Neural progenitor cell (in vitro differentiated cells): ENCODE measurements at regions not wholly inside any gene's neighbourhood (a gene's known extent, or its start where the extent isn't known, plus 50 kb on each side); places are given as distances from the start of the nearest gene placed in this dataset.

Source experiments
- DNase-seq: peaks from one replicate; pipeline ENCODE4 v3.0.0-alpha.2; 2016; ENCODE audit warnings: low spot score
- H2AFZ ChIP-seq: fragments of 200-600 bp; sonication (generic); replicated peaks from 2 replicates; pipeline ENCODE4 v1.6.1; 2016; ENCODE audit warnings: antibody characterized with exemption
- H3F3A ChIP-seq: fragments of 200-600 bp; sonication (generic); 2 replicates; pipeline ENCODE4 v1.6.1; 2016; ENCODE audit warnings: antibody characterized with exemption, low read depth
- H3K27ac ChIP-seq: fragments of 200-600 bp; sonication (generic); 2 replicates; pipeline ENCODE4 v1.5.1; 2016; ENCODE audit warnings: mild to moderate bottlenecking
- H3K27me3 ChIP-seq: fragments of 200-600 bp; sonication (generic); 2 replicates; pipeline ENCODE4 v1.6.1; 2016; ENCODE audit warnings: mild to moderate bottlenecking, moderate library complexity
- H3K36me3 ChIP-seq: fragments of 200-600 bp; sonication (generic); 2 replicates; pipeline ENCODE4 v1.5.1; 2016
- H3K4me1 ChIP-seq: fragments of 200-600 bp; sonication (generic); 2 replicates; pipeline ENCODE4 v1.6.1; 2016; ENCODE audit warnings: mixed run types
- H3K4me2 ChIP-seq: fragments of 200-600 bp; sonication (generic); 2 replicates; pipeline ENCODE4 v1.6.1; 2016
- H3K4me3 ChIP-seq: fragments of 200-600 bp; sonication (generic); 2 replicates; pipeline ENCODE4 v1.5.1; 2016
- H3K79me2 ChIP-seq: fragments of 200-600 bp; sonication (generic); 2 replicates; pipeline ENCODE4 v1.6.1; 2016; ENCODE audit warnings: low read depth
- H3K9ac ChIP-seq: fragments of 200-600 bp; sonication (generic); 2 replicates; pipeline ENCODE4 v1.6.1; 2016
- H3K9me3 ChIP-seq: fragments of 200-600 bp; sonication (generic); 2 replicates; pipeline ENCODE4 v1.5.1; 2016; ENCODE audit warnings: low read depth
- H4K20me1 ChIP-seq: fragments of 200-600 bp; sonication (generic); 2 replicates; pipeline ENCODE4 v1.6.1; 2016; ENCODE audit warnings: low read depth
- H3K27ac Mint-ChIP-seq: 3 replicates; pipeline ENCODE4 v1.8.0; 2021; ENCODE audit warnings: mixed read lengths
- H3K27me3 Mint-ChIP-seq: 2 replicates; pipeline ENCODE4 v1.8.0; 2022; ENCODE audit warnings: low read depth, mild to moderate bottlenecking, inconsistent platforms, moderate library complexity, mixed read lengths; ENCODE audit not compliant: insufficient read depth
- H3K36me3 Mint-ChIP-seq: 3 replicates; pipeline ENCODE4 v1.8.0; 2021; ENCODE audit warnings: mixed read lengths
- H3K4me1 Mint-ChIP-seq: 3 replicates; pipeline ENCODE4 v1.8.0; 2021; ENCODE audit warnings: mixed read lengths
- H3K4me3 Mint-ChIP-seq: 3 replicates; pipeline ENCODE4 v1.8.0; 2021; ENCODE audit warnings: mild to moderate bottlenecking, moderate library complexity, mixed read lengths
- H3K9me3 Mint-ChIP-seq: 3 replicates; pipeline ENCODE4 v1.8.0; 2020; ENCODE audit warnings: mixed read lengths
- EZH2 ChIP-seq: fragments of 200-600 bp; sonication (generic); IDR thresholded peaks from 2 replicates; pipeline ENCODE4 v1.6.1; 2017; ENCODE audit warnings: antibody characterized with exemption, mild to moderate bottlenecking, moderate library complexity
- EZH2phosphoT487 ChIP-seq: fragments of 200-600 bp; sonication (generic); IDR thresholded peaks from 2 replicates; pipeline ENCODE4 v1.6.1; 2017; ENCODE audit warnings: antibody characterized with exemption
- TF ChIP-seq, protein P1 (sequence below): fragments of 200-600 bp; sonication (generic); IDR thresholded peaks from 2 replicates; pipeline ENCODE4 v1.5.1; 2017; ENCODE audit warnings: antibody characterized with exemption, mild to moderate bottlenecking

DNA sequence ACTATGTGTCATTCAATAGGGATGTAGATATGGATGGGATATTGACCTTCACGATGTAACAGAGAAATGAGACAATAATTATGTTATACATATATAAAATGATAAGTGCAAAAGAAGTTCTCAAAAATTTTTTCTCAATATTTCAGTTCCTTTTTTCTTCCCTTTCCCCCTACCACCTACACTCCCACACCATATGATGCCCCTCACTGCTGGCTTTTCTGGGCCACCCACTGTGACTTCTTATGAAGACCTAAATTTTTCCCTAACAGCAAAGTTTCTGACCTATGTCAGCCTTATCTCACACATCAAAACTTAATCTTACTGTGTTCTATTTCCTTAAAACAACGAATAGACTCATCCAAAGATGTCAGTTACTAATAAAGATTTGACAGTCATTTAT is 89.9 kb upstream of the MYLIP start:
- DNase-seq = no peak
- no peak overlapping the region for H3K9ac ChIP-seq
- TF ChIP-seq EZH2phosphoT487 (no peak), EZH2 (no peak)
- TF ChIP-seq, protein P1, sequence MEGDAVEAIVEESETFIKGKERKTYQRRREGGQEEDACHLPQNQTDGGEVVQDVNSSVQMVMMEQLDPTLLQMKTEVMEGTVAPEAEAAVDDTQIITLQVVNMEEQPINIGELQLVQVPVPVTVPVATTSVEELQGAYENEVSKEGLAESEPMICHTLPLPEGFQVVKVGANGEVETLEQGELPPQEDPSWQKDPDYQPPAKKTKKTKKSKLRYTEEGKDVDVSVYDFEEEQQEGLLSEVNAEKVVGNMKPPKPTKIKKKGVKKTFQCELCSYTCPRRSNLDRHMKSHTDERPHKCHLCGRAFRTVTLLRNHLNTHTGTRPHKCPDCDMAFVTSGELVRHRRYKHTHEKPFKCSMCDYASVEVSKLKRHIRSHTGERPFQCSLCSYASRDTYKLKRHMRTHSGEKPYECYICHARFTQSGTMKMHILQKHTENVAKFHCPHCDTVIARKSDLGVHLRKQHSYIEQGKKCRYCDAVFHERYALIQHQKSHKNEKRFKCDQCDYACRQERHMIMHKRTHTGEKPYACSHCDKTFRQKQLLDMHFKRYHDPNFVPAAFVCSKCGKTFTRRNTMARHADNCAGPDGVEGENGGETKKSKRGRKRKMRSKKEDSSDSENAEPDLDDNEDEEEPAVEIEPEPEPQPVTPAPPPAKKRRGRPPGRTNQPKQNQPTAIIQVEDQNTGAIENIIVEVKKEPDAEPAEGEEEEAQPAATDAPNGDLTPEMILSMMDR = no peak
- H3K4me2 ChIP-seq = no peak overlapping the region
- H3F3A ChIP-seq = no peaks in the 10 kb centered on the region
- H3K4me3 Mint-ChIP-seq = no peak overlapping the region
- H3K9me3 ChIP-seq = no peaks in the 10 kb centered on the region
- no peaks in the 10 kb centered on the region for H3K27me3 ChIP-seq
- H3K4me1 ChIP-seq = no peaks in the 10 kb centered on the region
- no peaks in the 10 kb centered on the region for H3K36me3 Mint-ChIP-seq
- H2AFZ ChIP-seq = no peak overlapping the region
- no peaks in the 10 kb centered on the region for H3K4me1 Mint-ChIP-seq
- no peaks in the 10 kb centered on the region for H3K36me3 ChIP-seq
- no peaks in the 10 kb centered on the region for H4K20me1 ChIP-seq
- H3K4me3 ChIP-seq = no peak overlapping the region
- H3K27ac ChIP-seq = no peak overlapping the region
- H3K79me2 ChIP-seq = no peaks in the 10 kb centered on the region
- H3K27ac Mint-ChIP-seq = no peak overlapping the region
- peaks cover 10% of the 10 kb centered on the region for H3K9me3 Mint-ChIP-seq
- peaks cover 2% of the 10 kb centered on the region for H3K27me3 Mint-ChIP-seq

DNA sequence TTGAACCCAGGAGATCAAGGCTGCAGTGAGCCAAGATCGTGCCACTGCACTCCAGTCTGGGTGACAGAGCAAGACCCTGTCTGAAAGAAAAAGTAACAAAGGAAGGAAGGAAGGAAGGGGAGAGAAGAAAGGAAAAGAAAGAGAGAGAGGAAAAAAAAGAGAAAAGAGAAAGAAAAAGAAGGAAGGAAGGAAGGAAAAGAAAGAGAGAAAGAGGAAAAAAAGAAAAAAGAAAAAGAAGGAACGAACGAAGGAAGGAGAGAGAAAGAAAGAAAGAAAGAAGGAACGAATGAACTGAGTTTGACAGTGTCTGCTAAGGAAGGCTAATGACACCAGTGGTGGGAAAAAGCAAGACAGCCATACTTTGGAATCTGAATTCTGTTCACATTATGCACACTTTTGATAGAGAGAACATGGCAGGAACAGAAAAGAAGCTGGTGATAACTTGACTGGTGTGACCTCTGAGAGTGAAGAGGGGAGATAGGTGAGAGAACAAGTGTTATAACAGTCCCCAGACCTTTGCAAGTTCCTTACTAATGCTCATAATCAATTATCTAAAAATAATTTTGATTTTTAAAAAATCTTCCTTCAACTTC is 93.3 kb upstream of the MYLIP start:
- Mint-ChIP-seq H3K36me3 (no peaks in the 10 kb centered on the region), H3K4me3 (no peak overlapping the region), H3K27ac (no peak overlapping the region), H3K4me1 (peaks cover 2% of the 10 kb centered on the region), H3K9me3 (peaks cover 10% of the 10 kb centered on the region), H3K27me3 (peaks cover 2% of the 10 kb centered on the region)
- Histone ChIP-seq H3K27me3 (no peaks in the 10 kb centered on the region), H4K20me1 (no peaks in the 10 kb centered on the region), H3K4me1 (peaks cover 6% of the 10 kb centered on the region), H2AFZ (no peak overlapping the region), H3K9me3 (no peaks in the 10 kb centered on the region), H3K79me2 (no peaks in the 10 kb centered on the region), H3K9ac (no peak overlapping the region), H3F3A (no peaks in the 10 kb centered on the region), H3K4me3 (no peak overlapping the region), H3K4me2 (no peak overlapping the region), H3K36me3 (no peaks in the 10 kb centered on the region), H3K27ac (no peak overlapping the region)
- TF ChIP-seq EZH2phosphoT487 (no peak), EZH2 (no peak)
- TF ChIP-seq, protein P1 = no peak
- no peak for DNase-seq

DNA sequence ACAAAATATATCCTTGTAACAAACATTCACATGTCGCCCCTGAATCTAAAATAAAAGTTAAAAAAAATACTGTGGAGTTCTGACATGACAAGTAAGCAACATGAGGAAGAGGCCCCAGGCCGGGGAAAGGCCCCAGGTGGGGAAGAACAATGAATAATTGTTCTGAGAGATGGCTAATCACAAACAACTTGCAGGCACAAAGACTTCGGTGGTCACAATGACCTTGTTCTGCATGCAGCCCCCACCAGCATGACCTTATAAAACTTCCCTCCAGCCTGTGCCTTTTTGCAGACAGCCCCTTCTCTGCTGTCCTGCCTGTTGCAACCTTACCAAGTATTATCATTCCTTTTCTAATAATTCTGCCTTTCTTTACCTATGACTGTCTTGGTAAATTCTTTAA is 95.7 kb upstream of the MYLIP start:
- no peaks in the 10 kb centered on the region for H3K27me3 ChIP-seq
- Mint-ChIP-seq H3K4me1 (peaks cover 2% of the 10 kb centered on the region), H3K9me3 (no peaks in the 10 kb centered on the region), H3K36me3 (no peaks in the 10 kb centered on the region), H3K27me3 (peaks cover 2% of the 10 kb centered on the region), H3K4me3 (no peak overlapping the region), H3K27ac (no peak overlapping the region)
- H3K36me3 ChIP-seq = no peaks in the 10 kb centered on the region
- no peak overlapping the region for H3K4me2 ChIP-seq
- H3K4me1 ChIP-seq = peaks cover 6% of the 10 kb centered on the region
- TF ChIP-seq EZH2 (no peak), EZH2phosphoT487 (no peak)
- TF ChIP-seq, protein P1 = no peak
- no peaks in the 10 kb centered on the region for H3K79me2 ChIP-seq
- H3F3A ChIP-seq = no peaks in the 10 kb centered on the region
- H3K9ac ChIP-seq = no peak overlapping the region
- H3K9me3 ChIP-seq = no peaks in the 10 kb centered on the region
- no peak overlapping the region for H3K27ac ChIP-seq
- H4K20me1 ChIP-seq = no peaks in the 10 kb centered on the region
- no peak overlapping the region for H3K4me3 ChIP-seq
- DNase-seq = no peak
- H2AFZ ChIP-seq = no peak overlapping the region
